H9 (cell line): ENCODE measurements at regions not wholly inside any gene's neighbourhood (a gene's known extent, or its start where the extent isn't known, plus 50 kb on each side); places are given as distances from the start of the nearest gene placed in this dataset.

Experiments
- DNase-seq: peaks from one replicate; pipeline ENCODE4 v3.0.0-alpha.2; 2017
- H2AFZ ChIP-seq: one replicate; pipeline ENCODE4 v1.6.1; 2013; ENCODE audit warnings: mild to moderate bottlenecking, low read length, control low read depth, moderate library complexity
- H2AK5ac ChIP-seq: 2 replicates; pipeline ENCODE4 v1.6.1; 2013; ENCODE audit warnings: low read length, control low read depth, mixed read lengths; ENCODE audit not compliant: insufficient read length
- H2BK120ac ChIP-seq: one replicate; pipeline ENCODE4 v1.6.1; 2013; ENCODE audit warnings: low read depth, mild to moderate bottlenecking, low read length, control low read depth, inconsistent platforms; ENCODE audit not compliant: poor library complexity, severe bottlenecking
- H2BK12ac ChIP-seq: 2 replicates; pipeline ENCODE4 v1.6.1; 2013; ENCODE audit warnings: low read length, control low read depth, mixed read lengths, low read depth; ENCODE audit not compliant: insufficient read length
- H2BK15ac ChIP-seq: 2 replicates; pipeline ENCODE4 v1.6.1; 2013; ENCODE audit warnings: low read depth, low read length, control low read depth
- H2BK20ac ChIP-seq: one replicate; pipeline ENCODE4 v1.6.1; 2013; ENCODE audit warnings: low read depth, mild to moderate bottlenecking, low read length, control low read depth, inconsistent platforms; ENCODE audit not compliant: poor library complexity, severe bottlenecking
- H2BK5ac ChIP-seq: 2 replicates; pipeline ENCODE4 v1.6.1; 2013; ENCODE audit warnings: low read length, control low read depth, mixed read lengths; ENCODE audit not compliant: insufficient read length
- H3K14ac ChIP-seq: 2 replicates; pipeline ENCODE4 v1.6.1; 2013; ENCODE audit warnings: low read length, control low read depth; ENCODE audit not compliant: insufficient read depth
- H3K18ac ChIP-seq: 2 replicates; pipeline ENCODE4 v1.6.1; 2013; ENCODE audit warnings: low read depth, mild to moderate bottlenecking, mixed read lengths, low read length, control low read depth; ENCODE audit not compliant: insufficient read length
- H3K23ac ChIP-seq: 2 replicates; pipeline ENCODE4 v1.6.1; 2013; ENCODE audit warnings: low read length, control low read depth, mixed read lengths, low read depth; ENCODE audit not compliant: insufficient read length
- H3K23me2 ChIP-seq: 2 replicates; pipeline ENCODE4 v1.6.1; 2013; ENCODE audit warnings: low read depth, mild to moderate bottlenecking, mixed read lengths, low read length, control low read depth; ENCODE audit not compliant: insufficient read length, poor library complexity, severe bottlenecking
- H3K27ac ChIP-seq: 2 replicates; pipeline ENCODE4 v1.5.1; 2013; ENCODE audit warnings: low read length, control low read depth, mixed read lengths, low read depth; ENCODE audit not compliant: insufficient read length
- H3K27me3 ChIP-seq: 2 replicates; pipeline ENCODE4 v1.6.1; 2013; ENCODE audit warnings: low read length, control low read depth, inconsistent platforms; ENCODE audit not compliant: insufficient read depth
- H3K4ac ChIP-seq: 2 replicates; pipeline ENCODE4 v1.6.1; 2013; ENCODE audit warnings: low read depth, mild to moderate bottlenecking, control low read depth, inconsistent platforms, low read length, moderate library complexity
- H3K4me1 ChIP-seq: 2 replicates; pipeline ENCODE4 v1.6.1; 2013; ENCODE audit warnings: low read length, control low read depth, inconsistent platforms; ENCODE audit not compliant: insufficient read depth
- H3K4me2 ChIP-seq: 2 replicates; pipeline ENCODE4 v1.6.1; 2013; ENCODE audit warnings: low read length, control low read depth, mixed read lengths; ENCODE audit not compliant: insufficient read length, insufficient read depth
- H3K56ac ChIP-seq: 2 replicates; pipeline ENCODE4 v1.6.1; 2013; ENCODE audit warnings: low read depth, mild to moderate bottlenecking, mixed read lengths, low read length, control low read depth; ENCODE audit not compliant: insufficient read length
- H3K79me1 ChIP-seq: 2 replicates; pipeline ENCODE4 v1.6.1; 2013; ENCODE audit warnings: low read depth, mild to moderate bottlenecking, moderate library complexity, low read length, control low read depth, inconsistent platforms; ENCODE audit not compliant: insufficient read depth, poor library complexity, severe bottlenecking
- H3K79me2 ChIP-seq: 2 replicates; pipeline ENCODE4 v1.6.1; 2013; ENCODE audit warnings: low read length, control low read depth, inconsistent platforms; ENCODE audit not compliant: insufficient read depth
- H3K9ac ChIP-seq: 2 replicates; pipeline ENCODE4 v1.6.1; 2013; ENCODE audit warnings: low read length, control low read depth, mixed read lengths; ENCODE audit not compliant: insufficient read length; ENCODE audit errors: extremely low read depth
- H3K9me3 ChIP-seq: one replicate; pipeline ENCODE4 v1.6.1; 2013; ENCODE audit warnings: low read depth, low read length, inconsistent platforms; ENCODE audit not compliant: control insufficient read depth
- H3T11ph ChIP-seq: one replicate; pipeline ENCODE4 v1.6.1; 2013; ENCODE audit warnings: mild to moderate bottlenecking, low read length, control low read depth, inconsistent platforms
- H4K20me1 ChIP-seq: one replicate; pipeline ENCODE4 v1.6.1; 2013; ENCODE audit not compliant: control insufficient read depth, insufficient read length, insufficient read depth
- H4K5ac ChIP-seq: 2 replicates; pipeline ENCODE4 v1.6.1; 2013; ENCODE audit warnings: low read depth, mild to moderate bottlenecking, mixed read lengths, low read length, control low read depth; ENCODE audit not compliant: insufficient read length
- H4K8ac ChIP-seq: replicated peaks from 2 replicates; pipeline ENCODE4 v1.6.1; 2013; ENCODE audit warnings: low read length, control low read depth, mixed read lengths, low read depth; ENCODE audit not compliant: insufficient read length
- H4K91ac ChIP-seq: 2 replicates; pipeline ENCODE4 v1.6.1; 2013; ENCODE audit warnings: low read depth, mild to moderate bottlenecking, moderate library complexity, mixed read lengths, low read length, control low read depth; ENCODE audit not compliant: insufficient read length
- H3K27ac Mint-ChIP-seq, 3 experiments: 2 replicates in 2 of 3; 3 replicates in 1 of 3; pipeline ENCODE4 v1.8.0; 2020 to 2021; ENCODE audit warnings: mixed read lengths in 3 of 3, mild to moderate bottlenecking in 1 of 3, moderate library complexity in 1 of 3
- H3K27me3 Mint-ChIP-seq: 2 replicates; pipeline ENCODE4 v1.8.0; 2021; ENCODE audit warnings: low read depth, mild to moderate bottlenecking, moderate library complexity, mixed read lengths
- H3K36me3 Mint-ChIP-seq, 3 experiments: 2 replicates in 2 of 3; 3 replicates in 1 of 3; pipeline ENCODE4 v1.8.0; 2020 to 2021; ENCODE audit warnings: low read depth in 3 of 3, mixed read lengths in 3 of 3; ENCODE audit not compliant: insufficient read depth in 1 of 3
- H3K4me1 Mint-ChIP-seq, 2 experiments: 2 replicates each; pipeline ENCODE4 v1.8.0; 2020; ENCODE audit warnings: mixed read lengths in 2 of 2
- H3K4me3 Mint-ChIP-seq, 2 experiments: 2 replicates in 1 of 2; 3 replicates in 1 of 2; pipeline ENCODE4 v1.8.0; 2020 to 2021; ENCODE audit warnings: mild to moderate bottlenecking in 2 of 2, mixed read lengths in 2 of 2, moderate library complexity in 1 of 2
- H3K9me3 Mint-ChIP-seq, 2 experiments: 2 replicates in 1 of 2; 3 replicates in 1 of 2; pipeline ENCODE4 v1.8.0; 2020; ENCODE audit warnings: mild to moderate bottlenecking in 2 of 2, mixed read lengths in 2 of 2, moderate library complexity in 1 of 2
- CTCF ChIP-seq: fragments of 200-600 bp; sonication (generic); conservative IDR thresholded peaks from 3 replicates; pipeline ENCODE4 v1.8.0; 2021; ENCODE audit warnings: antibody characterized with exemption, mild to moderate bottlenecking
- WGBS: extraction: QIAGEN DNeasy Blood & Tissue Kit; methylation state at CpG from one replicate; pipeline ENCODE4 v1.1.7; 2013; ENCODE audit warnings: missing lambda C conversion rate, low lambda C conversion rate, mixed read lengths; ENCODE audit not compliant: insufficient read length; ENCODE audit errors: extremely low coverage; 5-methylcytosine and 5-hydroxymethylcytosine counted together

DNA sequence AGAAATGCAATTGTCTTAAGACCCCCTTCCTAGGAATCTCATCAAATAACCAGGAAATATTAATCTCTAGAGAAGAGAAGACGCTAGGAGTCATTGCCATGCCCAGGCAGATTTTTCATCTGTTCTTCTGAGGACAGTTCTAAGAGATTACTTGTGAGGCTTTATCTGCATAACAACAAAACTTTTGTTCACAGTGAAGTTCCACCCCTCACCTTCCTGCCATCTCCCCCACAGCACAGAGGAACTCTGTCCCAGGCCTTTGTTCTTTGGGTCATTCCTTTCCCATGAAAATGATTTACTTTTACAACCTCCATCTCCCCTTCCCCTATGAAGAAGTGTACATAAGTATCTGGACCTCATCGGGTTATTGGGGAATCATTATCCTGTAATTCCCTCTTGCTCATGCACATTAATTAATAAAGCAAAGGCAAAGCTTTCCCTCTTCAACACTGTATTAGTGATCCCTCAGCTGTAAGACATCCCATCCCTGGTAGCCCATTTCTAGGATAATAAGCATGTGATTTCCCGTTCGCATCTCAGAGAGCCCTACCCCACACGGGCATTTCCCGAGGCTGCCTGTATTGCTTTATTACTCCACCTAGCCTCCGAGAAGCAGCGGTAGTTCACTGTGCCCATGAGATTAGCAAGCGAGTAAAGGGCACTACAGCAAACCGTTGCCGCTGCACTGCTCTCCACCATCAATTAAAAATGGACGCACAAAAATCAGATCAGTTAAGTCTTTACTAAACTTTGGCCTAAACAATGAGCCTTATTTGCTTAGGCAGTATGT, 384.4 kb upstream of the CAMK1G start:
- H3K79me1 ChIP-seq: no peaks in the 10 kb centered on the region
- no peaks in the 10 kb centered on the region for H3K27me3 ChIP-seq
- no peak overlapping the region for H2BK15ac ChIP-seq
- Mint-ChIP-seq H3K27ac (peak overlapping the region; percentile 79 to 97 (median 93)), H3K36me3 (peaks cover 23 to 28% (median 24%) of the 10 kb centered on the region in 3 experiments), H3K4me1 (peaks cover 49 to 50% of the 10 kb centered on the region in 2 experiments), H3K9me3 (peaks cover 26% of the 10 kb centered on the region in 2 experiments), H3K4me3 (peak overlapping the region; percentile 8 to 41; a peak in 3 of 5 replicates), H3K27me3 (peaks cover 4% of the 10 kb centered on the region; the same call in 1 of the 2 replicates)
- H3K9ac ChIP-seq: no peak overlapping the region
- no peaks in the 10 kb centered on the region for H4K20me1 ChIP-seq
- no peak overlapping the region for H2AFZ ChIP-seq
- no peak overlapping the region for H4K5ac ChIP-seq
- no peaks in the 10 kb centered on the region for H3K79me2 ChIP-seq
- no peak for DNase-seq
- no peak overlapping the region for H4K8ac ChIP-seq
- TF ChIP-seq CTCF: no peak
- H3K4me2 ChIP-seq: peak overlapping the region; percentile 6
- no peak overlapping the region for H2AK5ac ChIP-seq
- no peaks in the 10 kb centered on the region for H3K23me2 ChIP-seq
- H2BK120ac ChIP-seq: no peak overlapping the region
- H2BK5ac ChIP-seq: no peak overlapping the region
- no peak overlapping the region for H2BK12ac ChIP-seq
- no peak overlapping the region for H2BK20ac ChIP-seq
- H3K27ac ChIP-seq: peak overlapping the region; percentile 43
- H3K18ac ChIP-seq: peak overlapping the region; percentile 8
- H3T11ph ChIP-seq: no peak overlapping the region
- WGBS: no CpG with 5 or more reads among the region's 12 CpGs
- no peak overlapping the region for H3K56ac ChIP-seq
- H3K14ac ChIP-seq: no peak overlapping the region
- H3K23ac ChIP-seq: no peak overlapping the region
- peaks cover 3% of the 10 kb centered on the region; the same call in 1 of the 2 replicates for H3K4me1 ChIP-seq
- no peak overlapping the region for H4K91ac ChIP-seq
- no peak overlapping the region for H3K4ac ChIP-seq
- peaks cover 19% of the 10 kb centered on the region for H3K9me3 ChIP-seq
